Panc1 (cell line): ENCODE measurements at regions not wholly inside any gene's neighbourhood (a gene's known extent, or its start where the extent isn't known, plus 50 kb on each side); places are given as distances from the start of the nearest gene placed in this dataset.

Experiments used
- ATAC-seq: fragments of 200-7000 bp; cut with Tn5 transposase; 2 replicates; pipeline ENCODE4 v1.9.1; 2020; ENCODE audit warnings: mild to moderate bottlenecking, moderate library complexity
- BruUV-seq: library from RNA; stranded (reverse); fragments of 400-500 nt; replicated peaks from 2 replicates; lab custom pipeline; 2021; lab: Mats Ljungman, UMichigan
- CTCF ChIA-PET: fragments of 300-600 bp; sonication (Branson Sonifier 250); formaldehyde crosslinking; loops from one replicate; lab custom pipeline; 2022; ENCODE audit warnings: antibody characterized with exemption; lab: Charles Lee
- POLR2A ChIA-PET: fragments of 300-600 bp; sonication (Branson Sonifier 250); formaldehyde crosslinking; loops from one replicate; lab custom pipeline; 2022; ENCODE audit warnings: antibody characterized with exemption; lab: Charles Lee
- DNase-seq: peaks from one replicate; pipeline ENCODE4 v3.0.0-alpha.2; 2010; ENCODE audit warnings: low read depth, low spot score
- H3K27ac ChIP-seq: 2 replicates; pipeline ENCODE4 v1.5.1; 2011; ENCODE audit warnings: mild to moderate bottlenecking, low read length, inconsistent platforms
- H3K27me3 ChIP-seq: fragments of 200-500 bp; sonication (Bioruptor generic); 2 replicates; pipeline ENCODE4 v1.6.0; 2014; ENCODE audit warnings: low read length, inconsistent platforms; ENCODE audit not compliant: control insufficient read depth, insufficient read depth
- H3K36me3 ChIP-seq: fragments of 200-500 bp; sonication (Bioruptor generic); 2 replicates; pipeline ENCODE4 v1.5.1; 2014; ENCODE audit warnings: inconsistent platforms, mild to moderate bottlenecking, low read length, moderate library complexity; ENCODE audit not compliant: control insufficient read depth, insufficient read depth
- H3K4me1 ChIP-seq: 2 replicates; pipeline ENCODE4 v1.5.1; 2011; ENCODE audit warnings: inconsistent platforms, mild to moderate bottlenecking, low read length, moderate library complexity; ENCODE audit not compliant: control insufficient read depth, insufficient read depth
- H3K4me3 ChIP-seq, 2 experiments: 2 replicates each; pipeline ENCODE4 v1.5.1; 2011 to 2012; ENCODE audit warnings: low read depth in 2 of 2, low read length in 2 of 2, mild to moderate bottlenecking in 2 of 2, inconsistent platforms in 1 of 2, moderate library complexity in 1 of 2
- H3K9me3 ChIP-seq: fragments of 200-500 bp; sonication (Bioruptor generic); 2 replicates; pipeline ENCODE4 v1.5.1; 2014; ENCODE audit warnings: low read depth, mild to moderate bottlenecking, inconsistent platforms, low read length, moderate library complexity; ENCODE audit not compliant: control insufficient read depth, insufficient read depth
- CTCF ChIP-seq: fragments of 450-650 bp; IDR thresholded peaks from 2 replicates; pipeline ENCODE4 v1.5.1; 2017; ENCODE audit warnings: mild to moderate bottlenecking
- POLR2AphosphoS5 ChIP-seq: IDR thresholded peaks from 2 replicates; pipeline ENCODE4 v1.6.1; 2012; ENCODE audit warnings: mild to moderate bottlenecking, low read depth, low read length, moderate library complexity
- REST ChIP-seq, 2 experiments: IDR thresholded peaks; 2 replicates each; pipeline ENCODE4 v1.6.1; 2011 to 2012; ENCODE audit warnings: low read depth in 2 of 2, control low read depth in 1 of 2, low read length in 1 of 2, mild to moderate bottlenecking in 1 of 2, moderate library complexity in 1 of 2; ENCODE audit not compliant: insufficient read depth in 1 of 2
- SIN3A ChIP-seq: IDR thresholded peaks from 2 replicates; pipeline ENCODE4 v1.6.1; 2012; ENCODE audit warnings: low read depth, mild to moderate bottlenecking, low read length, moderate library complexity, borderline replicate concordance; ENCODE audit not compliant: insufficient read depth
- TCF7L2 ChIP-seq: IDR thresholded peaks from 2 replicates; pipeline ENCODE4 v1.6.1; 2011; ENCODE audit warnings: mild to moderate bottlenecking, low read depth, low read length, inconsistent platforms
- in situ Hi-C: cut with HindIII; loops from 2 replicates; pipeline ENCODE4 v1.10.0; 2016; ENCODE audit warnings: low sequenced_read_pairs, low pct_unique_long_range_greater_than_20kb
- intact Hi-C: fragments of 100-400 bp; cut with micrococcal nuclease; formaldehyde crosslinking; loops from one replicate; pipeline ENCODE4 v1.10.0; 2022; ENCODE audit not compliant: unreplicated experiment

GRCh38 chr10:62610649-62611229 is 193.8 kb upstream of the ADO start:
- Histone ChIP-seq H3K4me1 (no peaks in the 10 kb centered on the region), H3K27me3 (no peaks in the 10 kb centered on the region), H3K27ac (no peak overlapping the region), H3K4me3 (no peak overlapping the region), H3K36me3 (no peaks in the 10 kb centered on the region), H3K9me3 (no peaks in the 10 kb centered on the region; the same call in 1 of the 2 replicates)
- BruUV-seq = no TSS peak
- intact Hi-C loops (no loop called here), in situ Hi-C loops (no loop called here)
- DNase-seq (no peak), ATAC-seq (peak; percentile 60; the same call in 1 of the 2 replicates)
- TF ChIP-seq SIN3A (no peak), REST (IDR thresholded peaks at IDR 0.05; ENCODE audit: insufficient read depth in 1 of 2, low read depth in 2 of 2, low read length in 1 of 2) (no peak), CTCF (peak; percentile 72)
- ChIA-PET CTCF (interaction anchor here (1.1 kb wide), 1 partner anchor 150 kb away, joined by 3 read pairs; no protein-coding TSS in a partner anchor), POLR2A (no interaction called here)

- CTCF ChIA-PET = interaction anchor here (0.7 kb wide), 2 partner anchors 122 to 222 kb away, joined by 3 read pairs; no protein-coding TSS in a partner anchor
- H3K36me3 ChIP-seq = no peaks in the 10 kb centered on the region
- in situ Hi-C loops = no loop called here
- DNase-seq (no peak), ATAC-seq (no peak)
- H3K27me3 ChIP-seq = no peaks in the 10 kb centered on the region
- intact Hi-C loops = no loop called here
- H3K4me1 ChIP-seq = no peaks in the 10 kb centered on the region
- POLR2A ChIA-PET = no interaction called here
- no peak overlapping the region for H3K27ac ChIP-seq
- BruUV-seq = no TSS peak
- H3K9me3 ChIP-seq = no peaks in the 10 kb centered on the region; the same call in 1 of the 2 replicates
- H3K4me3 ChIP-seq = no peak overlapping the region
- TF ChIP-seq SIN3A = no peak
- TF ChIP-seq TCF7L2 = no peak
- TF ChIP-seq CTCF = no peak
- TF ChIP-seq REST (IDR thresholded peaks at IDR 0.05; ENCODE audit: insufficient read depth in 1 of 2, low read depth in 2 of 2, low read length in 1 of 2) = no peak
- no peak for TF ChIP-seq POLR2AphosphoS5
Measured at GRCh38 chr10:62613424-62613823, 191.1 kb upstream of the ADO start.
